C4-2B (cell line): ENCODE measurements at regions not wholly inside any gene's neighbourhood (a gene's known extent, or its start where the extent isn't known, plus 50 kb on each side); places are given as distances from the start of the nearest gene placed in this dataset.
A peak's percentile ranks its signal among the peaks of the same experiment; 100 is the strongest.

ENCODE experiments used
- H3K27ac ChIP-seq: fragments of 450-650 bp; 2 replicates; pipeline ENCODE4 v1.5.1; 2017
- CTCF ChIP-seq: fragments of 450-650 bp; conservative IDR thresholded peaks from 2 replicates; pipeline ENCODE4 v1.5.1; 2017; ENCODE audit warnings: mild to moderate bottlenecking
- ZFX ChIP-seq: fragments of 450-650 bp; IDR thresholded peaks from 2 replicates; pipeline ENCODE4 v1.6.1; 2017

GRCh38 chrX:26722666-26723428, 506.9 kb downstream of the MAGEB5 start:
- H3K27ac ChIP-seq = no peak overlapping the region
- TF ChIP-seq CTCF (no peak), ZFX (no peak)

GRCh38 chrX:26672571-26672970, 456.6 kb downstream of the MAGEB5 start:
- TF ChIP-seq CTCF (no peak), ZFX (no peak)
- no peak overlapping the region for H3K27ac ChIP-seq

- TF ChIP-seq ZFX = no peak
- no peak for TF ChIP-seq CTCF
Measured at GRCh38 chrX:26670521-26670920, 454.6 kb downstream of the MAGEB5 start.

GRCh38 chrX:26664919-26665318, 448.9 kb downstream of the MAGEB5 start:
- no peak overlapping the region for H3K27ac ChIP-seq
- TF ChIP-seq CTCF (peak; percentile 29), ZFX (no peak)

More at GRCh38 chrX:26670521-26670920, 454.6 kb downstream of the MAGEB5 start:
- H3K27ac ChIP-seq = no peak overlapping the region

GRCh38 chrX:26653050-26653449, 437.1 kb downstream of the MAGEB5 start:
- no peak for TF ChIP-seq CTCF
- TF ChIP-seq ZFX = no peak

GRCh38 chrX:26651755-26652154, 435.8 kb downstream of the MAGEB5 start:
- TF ChIP-seq CTCF = peak; percentile 68
- TF ChIP-seq ZFX = no peak
- no peak overlapping the region for H3K27ac ChIP-seq

More at GRCh38 chrX:26653050-26653449, 437.1 kb downstream of the MAGEB5 start:
- H3K27ac ChIP-seq = no peak overlapping the region

- H3K27ac ChIP-seq = no peak overlapping the region
- peak; percentile 69 for TF ChIP-seq CTCF
- no peak for TF ChIP-seq ZFX
Measured at GRCh38 chrX:26649534-26649933, 433.6 kb downstream of the MAGEB5 start.
